ENCODE measurements at regions not wholly inside any gene's neighbourhood (a gene's known extent, or its start where the extent isn't known, plus 50 kb on each side); places are given as distances from the start of the nearest gene placed in this dataset.
A peak's percentile ranks its signal among the peaks of the same experiment; 100 is the strongest.

DNA sequence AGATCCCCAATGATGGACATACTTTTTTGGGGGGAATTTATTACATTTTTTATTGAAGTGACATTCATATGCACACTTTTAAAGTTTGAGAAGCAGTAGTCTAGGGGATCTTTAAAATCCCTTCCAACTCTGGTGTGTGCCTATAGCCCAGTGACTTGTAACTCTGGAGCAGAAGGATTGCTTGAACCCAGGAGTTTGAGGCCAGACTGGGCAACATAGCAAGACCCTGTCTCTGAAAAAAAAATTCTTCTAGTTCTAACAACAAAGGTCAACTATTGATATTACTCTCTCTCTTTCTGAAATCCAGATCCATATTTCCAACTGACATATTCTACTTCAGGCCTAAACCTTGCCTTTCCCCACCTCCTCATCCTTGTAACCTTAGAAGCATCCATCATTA, 148.2 kb upstream of the SPRY4 start:
- TF ChIP-seq, protein P1, sequence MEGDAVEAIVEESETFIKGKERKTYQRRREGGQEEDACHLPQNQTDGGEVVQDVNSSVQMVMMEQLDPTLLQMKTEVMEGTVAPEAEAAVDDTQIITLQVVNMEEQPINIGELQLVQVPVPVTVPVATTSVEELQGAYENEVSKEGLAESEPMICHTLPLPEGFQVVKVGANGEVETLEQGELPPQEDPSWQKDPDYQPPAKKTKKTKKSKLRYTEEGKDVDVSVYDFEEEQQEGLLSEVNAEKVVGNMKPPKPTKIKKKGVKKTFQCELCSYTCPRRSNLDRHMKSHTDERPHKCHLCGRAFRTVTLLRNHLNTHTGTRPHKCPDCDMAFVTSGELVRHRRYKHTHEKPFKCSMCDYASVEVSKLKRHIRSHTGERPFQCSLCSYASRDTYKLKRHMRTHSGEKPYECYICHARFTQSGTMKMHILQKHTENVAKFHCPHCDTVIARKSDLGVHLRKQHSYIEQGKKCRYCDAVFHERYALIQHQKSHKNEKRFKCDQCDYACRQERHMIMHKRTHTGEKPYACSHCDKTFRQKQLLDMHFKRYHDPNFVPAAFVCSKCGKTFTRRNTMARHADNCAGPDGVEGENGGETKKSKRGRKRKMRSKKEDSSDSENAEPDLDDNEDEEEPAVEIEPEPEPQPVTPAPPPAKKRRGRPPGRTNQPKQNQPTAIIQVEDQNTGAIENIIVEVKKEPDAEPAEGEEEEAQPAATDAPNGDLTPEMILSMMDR (IDR thresholded peaks at IDR 0.05; ENCODE audit: low read depth, low read length, missing control alignments) = no peak
- DNase-seq (ENCODE audit: extremely low read depth, low read depth) = no peak
- H3K4me3 ChIP-seq (replicated peaks; ENCODE audit: low read depth, low read length) = no peak overlapping the region

DNA sequence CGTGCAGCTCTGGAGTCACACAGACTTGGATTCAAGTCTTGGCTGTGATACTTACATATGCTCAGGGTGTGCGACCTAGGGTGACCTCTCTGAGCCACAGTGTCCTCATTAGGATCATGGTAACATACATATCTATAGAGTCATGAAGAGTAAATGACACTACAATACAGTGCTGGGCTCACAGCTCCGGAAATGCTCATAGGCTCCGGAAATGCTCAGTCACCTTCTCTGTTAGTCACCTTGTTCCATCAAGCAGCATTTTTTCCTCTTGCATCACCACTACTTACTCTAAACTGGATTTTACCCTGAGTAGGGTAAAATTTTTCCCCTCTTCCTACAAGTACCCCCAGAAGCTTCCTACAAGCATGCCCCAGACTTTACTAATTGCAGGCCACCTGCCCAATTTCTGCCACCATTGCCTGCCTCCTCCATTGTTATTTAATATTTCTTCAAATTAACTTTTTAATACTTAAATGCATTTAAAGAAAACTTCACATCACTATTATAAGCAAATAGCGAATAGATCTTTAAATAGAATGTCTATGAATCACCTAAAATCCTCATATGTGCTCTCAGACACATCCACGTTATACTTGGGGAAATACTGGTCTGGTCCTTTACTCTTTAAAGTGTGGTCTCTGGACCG, 147.6 kb upstream of the SPRY4 start:
- H3K4me3 ChIP-seq (replicated peaks; ENCODE audit: low read depth, low read length) = no peak overlapping the region
- peak; percentile 84 for DNase-seq (ENCODE audit: extremely low read depth, low read depth)
- TF ChIP-seq, protein P1 (IDR thresholded peaks at IDR 0.05; ENCODE audit: low read depth, low read length, missing control alignments) = no peak

DNA sequence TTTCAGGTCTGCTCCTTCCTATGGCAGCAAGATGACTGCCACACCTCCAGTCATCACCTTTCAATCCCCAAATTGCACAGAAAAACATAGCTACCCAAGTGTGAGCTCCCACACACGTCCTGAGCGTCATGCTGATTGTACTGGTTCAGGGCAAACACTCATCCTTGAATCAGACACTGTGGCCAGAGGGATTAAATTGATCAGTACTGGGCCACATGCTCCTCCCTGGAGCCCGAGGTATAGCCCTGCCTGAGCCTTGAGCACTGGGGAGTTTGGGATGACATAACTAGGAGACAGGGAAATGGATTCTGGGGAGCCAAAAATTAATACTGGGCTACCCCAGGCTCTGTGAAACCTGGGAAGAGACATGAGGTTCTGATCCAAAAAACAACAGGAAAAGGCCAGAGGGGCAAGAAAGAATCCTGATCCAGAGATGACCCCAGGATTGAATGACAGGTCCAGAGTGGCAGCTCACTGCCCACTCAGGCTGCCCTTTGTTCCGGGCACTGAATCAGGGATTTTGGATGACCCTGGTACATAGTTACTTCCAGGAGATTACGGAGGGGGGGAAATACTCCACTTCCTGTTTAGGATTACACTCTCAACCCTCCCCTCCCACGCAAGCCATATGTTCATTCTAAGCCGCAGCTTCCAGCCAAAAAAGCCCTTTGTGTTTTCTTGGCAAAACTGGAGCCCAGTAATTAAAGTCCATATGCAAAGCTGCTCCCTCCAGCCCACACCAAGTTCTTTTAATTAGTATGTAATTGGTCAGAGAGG, 141.6 kb upstream of the SPRY4 start:
- peak; percentile 71 for DNase-seq (ENCODE audit: extremely low read depth, low read depth)

DNA sequence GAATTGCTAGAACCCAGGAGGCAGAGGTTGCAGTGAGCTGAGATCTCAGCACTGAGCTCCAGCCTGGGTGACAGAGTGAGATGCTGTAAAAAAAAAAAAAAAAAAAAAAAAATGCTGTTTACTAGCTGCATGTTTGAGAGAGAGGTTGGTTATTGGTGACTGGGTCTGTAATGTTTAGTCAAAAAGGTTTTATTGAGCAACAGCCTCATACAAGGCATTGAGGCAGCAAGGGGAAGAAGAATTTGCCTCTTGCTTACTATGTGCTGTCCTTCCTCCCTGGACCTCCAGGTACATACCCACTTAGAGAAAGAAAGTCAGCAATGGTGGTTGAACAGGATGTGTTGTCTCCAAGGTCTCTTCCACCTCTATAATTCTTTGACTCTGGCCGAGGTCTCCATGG, 140.7 kb upstream of the SPRY4 start:
- no peak overlapping the region for H3K4me3 ChIP-seq (replicated peaks; ENCODE audit: low read depth, low read length)
- TF ChIP-seq, protein P1 (IDR thresholded peaks at IDR 0.05; ENCODE audit: low read depth, low read length, missing control alignments) = no peak
- DNase-seq (ENCODE audit: extremely low read depth, low read depth) = no peak

More for the DNA sequence above, 141.6 kb upstream of the SPRY4 start:
- TF ChIP-seq, protein P1 (IDR thresholded peaks at IDR 0.05; ENCODE audit: low read depth, low read length, missing control alignments) = no peak
- no peak overlapping the region for H3K4me3 ChIP-seq (replicated peaks; ENCODE audit: low read depth, low read length)

DNA sequence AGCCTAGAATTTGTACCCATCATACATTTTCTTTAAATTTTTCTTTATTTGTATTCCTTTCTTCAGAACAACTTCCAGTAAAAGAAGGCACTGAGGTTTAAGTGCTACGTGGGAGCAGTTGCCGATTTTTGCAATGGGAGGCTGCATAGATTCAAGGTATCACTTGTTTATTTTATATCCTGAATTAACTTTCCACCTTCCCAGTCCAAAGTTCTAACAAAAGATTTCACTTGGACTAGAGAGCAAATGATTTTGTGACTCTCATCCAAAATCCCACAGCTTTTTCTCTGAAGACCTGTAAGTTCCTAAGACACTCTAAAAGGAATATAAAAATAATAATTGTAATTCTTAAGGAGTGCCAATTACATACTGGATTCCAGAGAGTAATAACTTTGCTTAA, 139.1 kb upstream of the SPRY4 start:
- no peak for DNase-seq (ENCODE audit: extremely low read depth, low read depth)
- H3K4me3 ChIP-seq (replicated peaks; ENCODE audit: low read depth, low read length) = no peak overlapping the region
- TF ChIP-seq, protein P1 (IDR thresholded peaks at IDR 0.05; ENCODE audit: low read depth, low read length, missing control alignments) = no peak

DNA sequence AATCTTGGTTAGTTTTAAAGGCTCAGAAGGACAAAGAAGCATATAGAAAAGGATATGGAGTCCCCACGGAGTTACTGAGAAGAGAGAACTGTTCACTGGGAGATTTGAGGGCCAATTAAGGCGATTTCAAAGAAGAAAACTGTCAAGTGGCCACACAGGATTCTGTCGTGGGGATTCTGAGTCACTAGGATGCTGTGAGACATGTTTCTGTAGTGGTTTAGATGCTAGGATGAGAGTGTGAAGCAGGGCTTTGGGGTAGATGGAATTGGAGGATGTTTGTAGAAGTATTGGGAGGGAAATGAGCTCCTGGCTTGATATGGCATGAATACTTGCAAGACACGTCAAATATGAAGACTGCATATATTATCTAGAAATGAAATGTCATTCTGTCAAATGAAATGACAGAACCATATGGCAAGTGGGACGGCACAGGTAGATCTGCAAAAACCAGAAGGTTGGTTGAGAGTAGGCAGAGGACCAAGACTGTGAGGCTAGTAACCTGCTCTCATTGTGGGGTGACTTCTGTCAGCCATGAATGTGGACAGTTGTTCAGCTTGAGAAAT, 136.3 kb upstream of the SPRY4 start:
- TF ChIP-seq, protein P1 (IDR thresholded peaks at IDR 0.05; ENCODE audit: low read depth, low read length, missing control alignments) = no peak
- no peak overlapping the region for H3K4me3 ChIP-seq (replicated peaks; ENCODE audit: low read depth, low read length)
- DNase-seq (ENCODE audit: extremely low read depth, low read depth) = no peak

Data from HFF-Myc (cell line).